ENCODE measurements at regions not wholly inside any gene's neighbourhood (a gene's known extent, or its start where the extent isn't known, plus 50 kb on each side); places are given as distances from the start of the nearest gene placed in this dataset.

DNA sequence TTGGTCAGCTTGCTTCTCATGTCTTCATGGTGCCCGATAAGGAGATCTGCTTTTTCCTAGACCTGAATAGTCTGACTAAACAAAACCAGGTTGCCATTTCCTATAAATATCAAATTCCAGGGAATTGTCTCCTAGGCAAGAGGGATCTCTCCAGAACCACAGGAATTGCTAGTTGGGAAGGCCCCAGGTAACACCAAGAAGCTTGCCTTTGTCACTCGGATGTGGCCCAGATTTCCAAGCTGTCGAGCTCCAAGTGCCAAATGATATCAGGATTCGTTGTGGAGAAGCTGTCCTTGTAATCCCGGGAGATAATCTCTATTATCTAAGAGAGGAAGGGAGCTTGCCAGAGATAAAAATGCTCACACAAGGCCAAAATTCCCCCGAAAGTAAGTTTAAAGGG lies 1288.5 kb upstream of the AUTS2 start:
- H3K4me1 Mint-ChIP-seq: no peaks in the 10 kb centered on the region
- no peaks in the 10 kb centered on the region for H3K27me3 Mint-ChIP-seq
- Histone ChIP-seq H3K9me3 (ENCODE audit: low read length) (no peaks in the 10 kb centered on the region), H3K27me3 (ENCODE audit: insufficient read depth, low read length, poor library complexity, severe bottlenecking) (no peaks in the 10 kb centered on the region), H3K4me3 (ENCODE audit: low read length) (no peak overlapping the region), H3K4me1 (ENCODE audit: insufficient read depth, low read length) (no peaks in the 10 kb centered on the region), H3K27ac (ENCODE audit: low read depth, low read length) (no peak overlapping the region), H3K36me3 (ENCODE audit: insufficient read depth, low read length) (no peaks in the 10 kb centered on the region)
- no peak for DNase-seq
- ChIA-PET CTCF (no interaction called here), POLR2A (no interaction called here)
- H3K9me3 Mint-ChIP-seq: peaks cover 2 to 20% (median 12%) of the 10 kb centered on the region in 5 donors
- H3K4me3 Mint-ChIP-seq: no peak overlapping the region
- peaks cover 0 to 2% (median 0%) of the 10 kb centered on the region in 3 donors for H3K36me3 Mint-ChIP-seq
- H3K27ac Mint-ChIP-seq: no peak overlapping the region

DNA sequence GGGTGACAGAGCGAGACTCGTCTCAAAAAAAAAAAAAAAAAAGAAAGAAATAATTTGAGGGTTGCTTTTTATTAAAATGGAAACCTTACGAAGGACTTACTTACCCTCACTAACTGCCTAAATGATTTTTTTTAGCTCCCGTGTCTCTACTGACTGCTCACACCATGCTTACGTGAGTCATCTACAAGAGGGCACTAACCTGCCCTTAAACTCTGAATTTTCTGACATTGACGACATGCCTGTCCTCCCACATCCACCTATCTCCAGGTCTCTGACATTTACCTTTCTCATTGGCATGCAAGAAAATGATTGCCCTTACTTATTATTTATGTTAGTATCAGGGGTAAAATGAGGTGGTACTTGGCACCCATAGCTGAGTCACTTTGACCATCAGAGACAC lies 1286.3 kb upstream of the AUTS2 start:
- no peak overlapping the region for H3K27ac ChIP-seq (ENCODE audit: low read depth, low read length)
- Mint-ChIP-seq H3K4me3 (no peak overlapping the region), H3K4me1 (no peaks in the 10 kb centered on the region), H3K9me3 (peaks cover 0 to 19% (median 12%) of the 10 kb centered on the region in 5 donors), H3K27me3 (no peaks in the 10 kb centered on the region), H3K36me3 (no peaks in the 10 kb centered on the region), H3K27ac (no peak overlapping the region)
- ChIA-PET POLR2A (no interaction called here), CTCF (no interaction called here)
- H3K27me3 ChIP-seq (ENCODE audit: insufficient read depth, low read length, poor library complexity, severe bottlenecking): no peaks in the 10 kb centered on the region
- no peaks in the 10 kb centered on the region for H3K9me3 ChIP-seq (ENCODE audit: low read length)
- no peaks in the 10 kb centered on the region for H3K36me3 ChIP-seq (ENCODE audit: insufficient read depth, low read length)
- DNase-seq: no peak
- H3K4me1 ChIP-seq (ENCODE audit: insufficient read depth, low read length): no peaks in the 10 kb centered on the region
- H3K4me3 ChIP-seq (ENCODE audit: low read length): no peak overlapping the region

DNA sequence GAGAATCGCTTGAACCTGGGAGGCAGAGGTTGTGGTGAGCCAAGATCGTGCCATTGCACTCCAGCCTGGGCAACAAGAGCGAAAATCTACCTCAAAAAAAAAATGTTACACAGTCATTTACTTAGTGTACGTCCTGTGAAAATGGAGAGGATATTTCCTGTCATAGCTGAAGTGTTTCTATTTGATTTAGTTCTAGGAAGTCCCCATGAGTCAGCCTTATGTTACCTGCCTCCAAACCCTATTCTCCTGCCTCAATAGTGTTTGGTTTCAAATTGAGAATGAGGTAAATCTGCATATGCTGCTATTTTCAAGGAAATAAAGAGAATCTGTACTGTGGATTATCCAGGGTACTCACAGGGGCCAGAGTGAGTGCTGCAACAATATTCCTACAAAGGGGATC lies 1284.5 kb upstream of the AUTS2 start:
- H3K27ac ChIP-seq (ENCODE audit: low read depth, low read length): no peak overlapping the region
- Mint-ChIP-seq H3K9me3 (peaks cover 2 to 19% (median 11%) of the 10 kb centered on the region in 5 donors), H3K36me3 (peaks cover 0 to 1% (median 0%) of the 10 kb centered on the region in 3 donors), H3K27me3 (no peaks in the 10 kb centered on the region), H3K4me1 (no peaks in the 10 kb centered on the region), H3K27ac (no peak overlapping the region), H3K4me3 (no peak overlapping the region)
- CTCF ChIA-PET: no interaction called here
- POLR2A ChIA-PET: no interaction called here
- H3K9me3 ChIP-seq (ENCODE audit: low read length): no peaks in the 10 kb centered on the region
- no peak overlapping the region for H3K4me3 ChIP-seq (ENCODE audit: low read length)
- DNase-seq: no peak
- no peaks in the 10 kb centered on the region for H3K27me3 ChIP-seq (ENCODE audit: insufficient read depth, low read length, poor library complexity, severe bottlenecking)
- no peaks in the 10 kb centered on the region for H3K4me1 ChIP-seq (ENCODE audit: insufficient read depth, low read length)
- H3K36me3 ChIP-seq (ENCODE audit: insufficient read depth, low read length): no peaks in the 10 kb centered on the region

DNA sequence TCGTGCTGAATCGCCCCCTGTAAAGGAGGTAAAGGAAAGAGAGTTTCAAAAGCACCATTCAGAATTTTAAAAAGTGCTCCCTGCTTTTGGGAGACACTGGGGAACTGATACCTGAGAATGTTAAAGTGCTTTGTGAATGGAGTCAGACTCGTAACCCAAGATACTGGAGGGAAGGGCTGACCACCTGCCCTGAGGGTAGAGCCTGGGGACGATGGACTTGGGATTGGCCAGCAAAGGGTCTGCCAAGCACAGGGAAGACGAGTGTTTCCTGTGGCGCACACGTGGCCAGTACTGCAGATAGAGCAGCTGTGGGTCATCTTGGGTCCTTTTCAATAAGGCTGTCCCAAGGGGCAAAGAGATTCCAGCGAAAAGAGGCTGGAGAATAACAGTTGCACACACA lies 1284.1 kb upstream of the AUTS2 start:
- no peak overlapping the region for H3K4me3 Mint-ChIP-seq

DNA sequence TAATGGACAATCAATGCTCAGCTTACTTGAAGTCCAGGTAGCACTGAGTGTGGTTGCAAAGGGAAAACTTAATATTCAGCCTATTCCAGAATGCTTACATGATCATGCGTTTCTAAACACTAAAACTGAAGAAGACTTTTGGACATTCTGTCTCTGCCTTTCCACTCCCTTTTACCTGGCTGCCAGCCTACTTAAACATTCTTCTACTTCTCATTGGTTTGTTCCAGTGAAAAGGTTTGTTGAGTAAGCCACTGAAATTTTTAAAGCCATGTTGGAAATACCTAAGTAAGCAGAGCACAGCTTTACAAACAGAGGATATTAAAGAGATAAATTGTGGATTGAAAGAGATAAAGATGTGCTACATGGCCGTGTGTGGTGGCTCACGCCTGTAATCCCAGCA lies 1280.8 kb upstream of the AUTS2 start:
- Mint-ChIP-seq H3K27me3 (no peaks in the 10 kb centered on the region), H3K36me3 (peaks cover 0 to 1% (median 0%) of the 10 kb centered on the region in 3 donors)
- POLR2A ChIA-PET: no interaction called here

More for the DNA sequence above, 1284.1 kb upstream of the AUTS2 start:
- H3K36me3 ChIP-seq (ENCODE audit: insufficient read depth, low read length): no peaks in the 10 kb centered on the region
- Mint-ChIP-seq H3K9me3 (peaks cover 2 to 17% (median 13%) of the 10 kb centered on the region in 5 donors), H3K36me3 (peaks cover 0 to 1% (median 0%) of the 10 kb centered on the region in 3 donors), H3K27ac (no peak overlapping the region), H3K27me3 (no peaks in the 10 kb centered on the region), H3K4me1 (no peaks in the 10 kb centered on the region)
- H3K27ac ChIP-seq (ENCODE audit: low read depth, low read length): no peak overlapping the region
- no peaks in the 10 kb centered on the region for H3K9me3 ChIP-seq (ENCODE audit: low read length)
- ChIA-PET CTCF (no interaction called here), POLR2A (no interaction called here)
- DNase-seq: no peak
- H3K4me1 ChIP-seq (ENCODE audit: insufficient read depth, low read length): no peaks in the 10 kb centered on the region
- no peaks in the 10 kb centered on the region for H3K27me3 ChIP-seq (ENCODE audit: insufficient read depth, low read length, poor library complexity, severe bottlenecking)
- H3K4me3 ChIP-seq (ENCODE audit: low read length): no peak overlapping the region

DNA sequence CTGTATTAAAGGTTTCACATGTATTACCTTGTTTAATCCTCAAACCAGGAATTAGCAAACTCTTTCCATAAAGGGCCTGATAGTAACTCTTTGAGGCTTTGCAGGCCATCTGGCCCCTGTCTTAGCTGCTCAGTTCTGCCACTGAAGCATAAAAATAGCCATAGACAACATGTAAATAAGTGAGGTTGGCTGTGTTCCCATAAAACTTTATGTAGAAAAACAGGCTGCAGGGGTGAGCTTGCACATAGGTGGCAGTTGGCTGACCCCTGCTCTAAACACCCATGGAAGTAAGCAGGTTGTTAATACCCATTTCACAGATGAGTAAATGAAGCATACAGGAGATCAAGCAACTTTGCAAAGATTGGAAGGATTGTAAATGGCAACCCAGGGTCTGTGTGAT lies 1279.2 kb upstream of the AUTS2 start:
- Histone ChIP-seq H3K4me3 (ENCODE audit: low read length) (no peak overlapping the region), H3K9me3 (ENCODE audit: low read length) (no peaks in the 10 kb centered on the region), H3K36me3 (ENCODE audit: insufficient read depth, low read length) (no peaks in the 10 kb centered on the region), H3K27ac (ENCODE audit: low read depth, low read length) (no peak overlapping the region), H3K4me1 (ENCODE audit: insufficient read depth, low read length) (no peaks in the 10 kb centered on the region), H3K27me3 (ENCODE audit: insufficient read depth, low read length, poor library complexity, severe bottlenecking) (no peaks in the 10 kb centered on the region)
- H3K9me3 Mint-ChIP-seq: peaks cover 2 to 10% (median 5%) of the 10 kb centered on the region in 5 donors
- DNase-seq: no peak
- POLR2A ChIA-PET: no interaction called here
- H3K4me3 Mint-ChIP-seq: no peak overlapping the region
- H3K36me3 Mint-ChIP-seq: peaks cover 0 to 1% (median 0%) of the 10 kb centered on the region in 3 donors
- no peaks in the 10 kb centered on the region for H3K27me3 Mint-ChIP-seq
- H3K4me1 Mint-ChIP-seq: no peaks in the 10 kb centered on the region
- CTCF ChIA-PET: no interaction called here
- H3K27ac Mint-ChIP-seq: no peak overlapping the region

More for the DNA sequence above, 1280.8 kb upstream of the AUTS2 start:
- peaks cover 2 to 9% (median 6%) of the 10 kb centered on the region in 5 donors for H3K9me3 Mint-ChIP-seq
- Histone ChIP-seq H3K9me3 (ENCODE audit: low read length) (no peaks in the 10 kb centered on the region), H3K36me3 (ENCODE audit: insufficient read depth, low read length) (no peaks in the 10 kb centered on the region), H3K4me1 (ENCODE audit: insufficient read depth, low read length) (no peaks in the 10 kb centered on the region), H3K27me3 (ENCODE audit: insufficient read depth, low read length, poor library complexity, severe bottlenecking) (no peaks in the 10 kb centered on the region), H3K4me3 (ENCODE audit: low read length) (no peak overlapping the region), H3K27ac (ENCODE audit: low read depth, low read length) (no peak overlapping the region)
- no peak overlapping the region for H3K4me3 Mint-ChIP-seq
- no peak overlapping the region for H3K27ac Mint-ChIP-seq
- H3K4me1 Mint-ChIP-seq: no peaks in the 10 kb centered on the region
- CTCF ChIA-PET: no interaction called here
- DNase-seq: no peak

DNA sequence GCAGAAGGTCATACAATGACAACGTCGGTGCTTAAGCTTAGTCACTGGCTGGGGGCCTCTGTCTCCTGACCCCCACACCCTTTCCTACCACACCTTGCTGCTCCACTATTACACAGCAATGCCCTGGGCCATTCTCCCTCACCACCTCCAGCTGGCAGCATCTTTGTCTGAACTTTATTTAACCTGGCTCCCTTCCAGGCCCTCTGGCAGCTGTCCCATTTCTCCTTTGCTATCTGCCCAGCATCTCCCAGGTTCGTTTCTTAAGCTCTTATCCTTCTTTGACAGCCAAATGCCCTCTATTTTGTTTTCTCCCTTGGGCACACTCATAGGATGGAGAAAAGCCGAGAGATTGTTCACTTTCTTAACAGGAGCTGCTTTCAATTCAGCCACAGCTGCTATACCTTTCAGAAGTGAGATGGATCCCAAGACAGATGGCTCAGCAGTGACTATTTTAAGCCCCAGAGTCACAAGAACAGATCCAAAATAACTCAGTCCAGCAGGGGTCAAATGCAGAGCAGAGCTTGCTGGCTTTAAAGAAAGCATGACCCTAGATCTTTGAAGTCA lies 1277.1 kb upstream of the AUTS2 start:
- POLR2A ChIA-PET: no interaction called here
- no peaks in the 10 kb centered on the region for H3K27me3 Mint-ChIP-seq
- no peak overlapping the region for H3K27ac ChIP-seq (ENCODE audit: low read depth, low read length)
- H3K9me3 Mint-ChIP-seq: peaks cover 3 to 14% (median 4%) of the 10 kb centered on the region in 5 donors
- H3K4me3 Mint-ChIP-seq: no peak overlapping the region
- H3K4me3 ChIP-seq (ENCODE audit: low read length): no peak overlapping the region
- H3K27me3 ChIP-seq (ENCODE audit: insufficient read depth, low read length, poor library complexity, severe bottlenecking): no peaks in the 10 kb centered on the region
- no peaks in the 10 kb centered on the region for H3K9me3 ChIP-seq (ENCODE audit: low read length)
- peaks cover 0 to 1% (median 0%) of the 10 kb centered on the region in 3 donors for H3K36me3 Mint-ChIP-seq
- no peak for DNase-seq
- H3K27ac Mint-ChIP-seq: no peak overlapping the region
- CTCF ChIA-PET: no interaction called here
- no peaks in the 10 kb centered on the region for H3K4me1 ChIP-seq (ENCODE audit: insufficient read depth, low read length)
- H3K4me1 Mint-ChIP-seq: no peaks in the 10 kb centered on the region
- no peaks in the 10 kb centered on the region for H3K36me3 ChIP-seq (ENCODE audit: insufficient read depth, low read length)

DNA sequence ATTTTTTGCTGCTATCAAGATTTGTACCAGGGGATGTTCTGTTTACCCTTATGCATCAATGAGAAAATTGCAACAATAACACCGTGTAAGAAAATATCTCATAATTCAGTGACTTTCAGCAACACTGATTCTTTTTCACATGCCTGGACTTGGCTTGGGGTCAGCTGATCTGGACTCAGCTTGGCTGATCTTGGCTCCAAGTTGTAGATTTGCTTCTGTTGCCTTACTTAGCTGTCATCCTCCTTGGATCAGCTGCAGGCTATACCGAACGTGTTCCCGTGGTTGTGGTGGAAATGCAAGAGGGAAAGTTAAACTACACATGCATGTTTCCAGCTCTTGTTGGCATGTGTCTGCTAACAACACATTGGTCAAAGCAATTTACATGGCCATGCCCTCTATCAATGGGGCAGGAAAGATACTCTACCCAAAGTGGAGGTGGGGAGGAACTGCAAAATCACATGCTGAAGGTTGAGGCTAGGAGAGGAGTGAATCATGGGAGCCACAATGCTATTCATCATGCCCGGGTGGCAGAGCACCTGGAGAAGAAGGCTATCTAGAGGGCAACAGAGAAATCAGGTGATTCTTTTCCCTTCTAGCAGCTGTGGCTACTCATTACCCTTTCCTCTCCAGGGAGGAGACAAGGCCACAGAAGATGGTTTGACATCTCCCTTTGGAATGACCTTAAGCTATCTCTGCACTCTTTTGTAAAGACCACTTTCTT lies 1276.3 kb upstream of the AUTS2 start:
- H3K27ac ChIP-seq (ENCODE audit: low read depth, low read length): no peak overlapping the region
- no peak overlapping the region for H3K4me3 Mint-ChIP-seq
- H3K4me1 Mint-ChIP-seq: no peaks in the 10 kb centered on the region
- peaks cover 4 to 13% (median 4%) of the 10 kb centered on the region in 5 donors for H3K9me3 Mint-ChIP-seq
- no peak overlapping the region for H3K27ac Mint-ChIP-seq
- H3K9me3 ChIP-seq (ENCODE audit: low read length): no peaks in the 10 kb centered on the region
- no peak for DNase-seq
- no peaks in the 10 kb centered on the region for H3K27me3 ChIP-seq (ENCODE audit: insufficient read depth, low read length, poor library complexity, severe bottlenecking)
- ChIA-PET CTCF (no interaction called here), POLR2A (no interaction called here)
- H3K36me3 ChIP-seq (ENCODE audit: insufficient read depth, low read length): no peaks in the 10 kb centered on the region
- no peaks in the 10 kb centered on the region for H3K27me3 Mint-ChIP-seq
- H3K4me1 ChIP-seq (ENCODE audit: insufficient read depth, low read length): no peaks in the 10 kb centered on the region
- no peak overlapping the region for H3K4me3 ChIP-seq (ENCODE audit: low read length)
- H3K36me3 Mint-ChIP-seq: peaks cover 0 to 1% (median 0%) of the 10 kb centered on the region in 3 donors
